ENCODE measurements at regions not wholly inside any gene's neighbourhood (a gene's known extent, or its start where the extent isn't known, plus 50 kb on each side); places are given as distances from the start of the nearest gene placed in this dataset.

DNA sequence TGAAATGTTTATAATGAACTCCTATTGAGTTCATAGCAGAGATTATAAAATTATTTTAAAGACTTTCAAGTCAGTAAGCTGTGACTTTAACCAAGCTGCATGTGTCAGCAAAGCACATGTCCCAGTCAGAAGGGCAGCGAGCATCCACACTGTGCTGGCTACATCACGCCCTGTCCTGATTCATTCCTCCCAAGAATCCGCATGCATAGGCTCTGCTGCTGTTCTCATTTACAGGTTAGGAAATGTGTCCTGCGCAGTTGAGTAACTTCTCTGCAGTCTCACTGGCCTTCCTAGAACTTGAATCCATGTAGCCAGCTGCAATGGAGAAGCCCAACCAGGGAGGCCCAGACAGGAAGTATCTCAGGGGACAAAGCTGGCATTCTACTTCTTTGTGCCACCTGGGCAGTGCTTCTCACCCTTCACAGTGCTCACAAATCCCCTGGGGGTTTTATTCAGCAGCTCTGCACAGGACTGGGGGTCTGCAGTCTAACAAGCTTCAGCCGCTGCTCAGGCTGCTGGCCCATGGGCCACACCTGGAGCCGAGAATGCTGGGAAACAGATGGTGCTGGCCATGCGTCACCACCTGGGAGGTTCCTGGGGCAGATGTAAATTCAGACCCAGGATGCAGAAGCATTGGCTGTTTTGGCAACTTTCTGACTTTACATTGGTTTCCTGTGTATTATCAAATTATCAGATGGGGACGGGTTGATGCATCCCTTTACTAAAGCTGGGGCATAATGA lies 192.8 kb upstream of the GDF10 start:
- no peak for DNase-seq

DNA sequence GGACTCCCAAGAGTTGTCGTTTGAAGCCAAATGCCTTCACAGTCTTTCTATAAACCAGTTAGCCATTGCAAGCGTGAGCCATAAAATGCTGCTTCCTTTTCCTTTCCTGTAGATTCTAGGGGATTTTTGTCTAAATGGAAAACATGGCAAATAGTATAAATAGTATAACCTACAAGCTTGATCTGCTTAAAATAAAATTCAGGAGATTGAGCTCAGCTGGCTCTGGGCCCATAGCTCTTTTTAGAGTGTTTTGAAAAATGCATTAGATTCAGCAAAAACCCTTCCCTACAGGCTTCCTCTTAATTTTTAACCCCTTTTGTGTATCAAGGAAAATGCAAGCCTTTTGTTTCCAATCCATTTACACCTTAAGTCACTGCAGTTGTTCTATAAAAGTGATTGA lies 190.1 kb upstream of the GDF10 start:
- no peak for DNase-seq

DNA sequence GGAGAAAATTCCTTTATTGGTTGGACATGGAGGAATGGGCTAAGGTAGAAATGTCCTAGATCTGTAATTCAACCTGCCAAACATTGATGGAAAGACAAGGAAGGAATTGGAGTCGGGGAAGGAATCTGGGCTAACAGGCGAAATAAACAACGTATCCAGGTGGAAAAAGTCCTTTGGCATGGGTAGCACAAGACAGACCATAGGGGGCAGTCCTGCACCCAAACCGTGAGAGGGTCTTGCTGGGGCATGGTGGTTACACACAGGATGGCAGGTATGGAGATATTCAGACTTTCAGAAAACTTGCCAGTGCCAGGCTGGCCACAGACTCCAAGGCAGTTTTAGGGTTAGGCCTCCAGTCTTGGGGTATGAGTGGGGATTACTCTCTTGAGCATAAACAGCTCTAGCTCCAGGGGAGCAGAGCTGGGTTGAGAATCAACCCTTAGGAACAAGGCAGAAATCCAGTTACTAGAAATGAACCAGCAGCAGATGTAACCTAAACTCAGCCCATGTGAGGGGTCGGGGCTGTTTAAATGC lies 188.6 kb upstream of the GDF10 start:
- DNase-seq = no peak

DNA sequence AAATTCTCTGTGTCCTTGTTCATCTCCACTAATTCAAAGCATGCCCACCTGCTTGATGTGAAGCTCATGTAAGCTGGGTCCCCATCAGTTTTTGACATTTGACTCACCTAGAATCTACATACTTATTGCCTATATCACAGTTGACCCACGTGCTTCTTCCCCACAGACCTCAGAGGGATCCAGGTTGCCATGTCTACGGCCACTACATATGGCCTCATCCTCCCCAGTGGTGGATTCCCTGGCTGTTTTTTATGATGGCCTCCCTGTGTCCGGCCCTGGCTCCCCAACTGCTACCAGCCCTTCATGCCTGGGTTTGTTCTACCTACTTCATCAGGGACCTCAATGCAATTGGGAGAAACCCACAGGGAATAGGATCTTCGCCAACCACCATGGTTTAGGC lies 187.4 kb upstream of the GDF10 start:
- DNase-seq = no peak

DNA sequence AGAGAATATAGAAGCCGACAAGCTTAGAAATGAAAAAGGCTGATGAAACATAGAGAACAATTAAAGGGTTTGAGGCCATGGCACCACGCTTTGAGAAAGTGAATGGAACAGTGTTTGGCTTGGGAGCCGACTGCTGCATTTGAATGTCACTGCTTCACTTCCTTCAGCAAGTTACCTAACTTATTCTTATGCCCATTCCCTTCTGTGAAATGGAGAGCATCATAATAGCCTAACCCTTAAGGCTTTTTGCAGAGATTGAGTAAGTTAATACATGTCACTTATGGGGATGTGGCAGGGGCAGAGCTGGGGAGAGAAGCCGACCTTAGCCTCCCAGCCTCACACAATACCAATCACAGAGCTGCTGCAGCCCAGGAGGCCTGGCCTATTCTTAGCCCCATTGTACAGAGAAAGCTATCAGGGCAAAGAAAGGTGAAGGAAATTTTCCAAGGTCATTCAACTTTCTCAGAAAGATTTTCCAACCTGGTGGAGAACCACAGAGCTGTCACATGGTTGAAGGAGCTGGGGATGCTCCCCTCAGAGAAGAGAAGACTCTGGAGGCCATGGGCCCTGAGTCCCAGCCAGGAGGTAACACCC lies 186.0 kb upstream of the GDF10 start:
- DNase-seq = no peak

DNA sequence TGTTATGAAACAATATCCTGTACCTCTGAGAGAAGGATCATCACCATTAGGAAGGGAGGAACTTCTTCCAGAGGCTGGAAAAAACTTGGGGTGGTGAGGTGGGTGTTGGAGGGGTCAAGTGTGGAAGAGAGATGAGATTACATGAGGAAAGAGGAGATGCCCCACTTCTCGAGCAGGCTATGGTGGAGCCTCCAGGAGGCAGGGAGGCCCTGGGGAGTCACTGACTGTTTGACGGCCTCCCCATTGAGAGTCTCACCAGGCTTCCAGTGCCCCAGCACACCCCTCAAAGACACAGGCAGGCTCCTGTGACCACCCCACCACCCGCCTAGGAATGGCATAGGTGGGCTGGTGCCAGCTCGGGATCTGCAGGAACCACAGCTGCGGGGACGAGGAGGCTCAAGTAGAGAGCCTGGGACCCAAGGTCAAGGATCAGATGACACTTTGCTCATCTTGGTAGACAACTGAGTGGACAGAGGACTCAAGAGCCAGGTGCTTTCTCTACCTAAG lies 185.3 kb upstream of the GDF10 start:
- DNase-seq = no peak

DNA sequence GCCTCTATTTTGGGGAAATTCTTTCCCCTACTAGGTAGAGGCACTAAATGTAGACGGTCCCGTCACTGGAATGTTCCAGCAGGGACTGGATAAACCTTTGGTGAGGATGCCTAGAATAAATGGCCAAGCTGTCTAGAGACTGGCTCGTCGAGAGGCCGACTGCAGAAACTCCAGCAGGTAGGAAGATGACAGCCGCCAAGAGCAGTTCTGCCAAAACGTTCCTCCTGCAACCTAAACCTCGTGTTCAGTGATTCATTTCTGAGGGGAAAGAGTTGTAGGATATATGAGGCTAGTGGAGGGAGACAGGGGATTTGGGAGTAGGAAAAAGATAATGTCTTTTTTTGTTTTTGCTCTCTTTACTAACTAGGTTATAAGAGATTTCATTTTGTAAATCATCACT lies 184.7 kb upstream of the GDF10 start:
- no peak for DNase-seq

DNA sequence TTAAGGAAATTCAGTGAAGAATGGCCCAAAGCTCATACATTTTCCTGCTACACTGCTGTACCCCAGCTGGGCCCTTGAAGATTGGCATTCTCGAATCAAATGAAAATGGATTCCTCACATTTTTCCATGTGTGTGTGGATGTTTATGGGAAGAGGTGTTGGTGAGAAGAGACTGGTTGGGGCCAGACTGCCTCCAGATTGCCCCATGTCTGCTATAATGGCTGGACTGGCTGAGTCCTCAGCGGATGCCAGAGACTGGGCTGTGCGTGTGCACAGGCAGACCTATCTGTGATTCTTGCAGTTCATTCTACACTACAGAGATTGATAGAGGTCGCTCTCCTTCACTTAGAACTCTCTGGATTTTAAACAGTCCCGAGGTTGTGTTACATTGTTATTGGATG lies 183.6 kb upstream of the GDF10 start:
- no peak for DNase-seq

DNA sequence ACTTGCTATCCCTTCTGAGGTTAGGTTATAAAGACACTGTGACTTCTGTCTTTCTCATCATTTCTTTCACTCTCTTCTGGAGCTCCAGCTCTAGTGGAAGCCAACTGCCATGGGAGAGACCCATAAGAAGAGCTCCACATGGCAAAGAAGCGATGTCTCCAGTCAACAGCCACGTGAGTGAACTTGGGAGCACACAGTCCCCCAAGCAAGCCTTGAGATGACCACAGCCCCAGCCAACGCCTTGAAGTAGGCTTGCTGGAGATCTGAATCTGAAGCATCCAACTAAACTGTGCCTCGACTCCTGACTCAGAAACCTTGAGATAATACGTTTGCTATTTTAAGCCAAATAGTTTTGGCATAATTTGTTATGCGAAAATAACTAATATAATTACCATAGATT lies 181.7 kb upstream of the GDF10 start:
- DNase-seq = no peak

DNA sequence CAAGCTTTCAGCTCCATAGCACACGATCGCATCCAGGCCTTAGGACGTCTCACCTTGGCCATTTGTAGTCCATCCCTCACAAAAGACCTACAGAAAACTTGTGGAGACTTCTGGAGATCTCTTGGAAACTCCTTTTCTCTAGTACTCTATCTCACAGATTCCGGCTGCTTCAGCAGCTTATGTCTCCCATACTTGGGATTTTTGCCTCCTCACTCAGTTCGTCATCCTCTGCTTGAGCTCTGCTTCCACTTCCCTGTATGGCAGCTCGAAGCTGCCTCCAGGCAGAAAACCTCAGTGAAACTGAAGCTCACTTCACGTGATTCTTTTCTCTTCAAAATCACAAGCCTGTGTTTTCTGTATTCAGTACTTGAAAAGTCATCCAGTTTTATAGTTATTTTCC lies 178.7 kb upstream of the GDF10 start:
- no peak for DNase-seq

DNA sequence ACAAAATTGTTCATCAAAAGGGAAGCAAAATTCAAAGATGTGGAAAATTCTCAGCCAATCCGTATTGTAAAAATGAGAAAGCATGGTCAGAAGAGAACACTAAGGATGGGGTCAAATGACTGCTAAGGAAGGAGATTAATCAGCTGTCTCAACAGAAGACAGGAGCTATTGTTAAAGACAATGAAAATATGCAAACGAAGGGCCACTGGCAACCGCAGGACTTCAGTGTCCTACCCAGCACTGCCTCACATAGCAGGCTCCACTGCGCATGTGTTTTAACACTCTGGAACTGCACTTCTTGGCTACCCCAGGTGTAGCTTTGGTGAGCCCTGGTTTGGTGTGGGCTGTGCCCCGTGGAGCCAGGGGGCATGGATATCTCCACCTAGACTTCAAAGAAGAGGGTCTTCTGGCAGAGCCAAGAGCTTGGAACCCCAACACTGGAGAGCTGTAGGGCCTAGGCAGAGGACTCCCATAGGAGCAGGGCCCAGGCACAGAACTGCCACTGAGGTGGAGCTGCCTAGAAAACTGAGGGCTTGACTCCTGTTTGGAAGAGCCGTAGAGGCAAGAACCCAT lies 176.2 kb upstream of the GDF10 start:
- DNase-seq = no peak

DNA sequence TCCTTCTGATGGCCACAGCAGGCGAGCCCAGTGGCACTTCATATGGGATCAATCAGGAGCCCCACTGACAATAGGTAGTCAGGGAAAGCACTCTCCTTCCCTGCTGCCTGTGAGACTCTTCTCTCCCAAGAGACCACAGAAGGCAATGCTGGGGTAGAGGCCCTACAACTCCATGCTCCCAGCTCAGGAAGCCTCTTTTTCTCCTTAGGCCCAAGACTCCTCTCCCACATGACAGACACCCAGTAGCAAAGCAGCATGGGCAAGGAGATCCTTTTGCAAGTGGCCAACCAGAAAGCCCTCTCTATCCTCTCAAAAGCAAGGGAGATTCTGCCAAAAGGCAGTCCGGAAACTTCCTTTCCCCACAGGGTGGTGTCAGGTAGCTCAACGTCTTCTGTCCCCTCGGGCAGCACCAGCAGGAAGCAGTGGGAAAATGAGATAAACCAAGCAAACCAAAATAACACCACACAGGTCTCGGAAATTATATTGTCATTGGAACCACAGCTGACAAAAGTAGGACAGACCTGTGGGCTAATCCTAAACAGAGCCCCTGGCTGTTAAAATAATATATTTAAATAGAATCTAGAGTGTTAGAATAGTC lies 172.7 kb upstream of the GDF10 start:
- no peak for DNase-seq

DNA sequence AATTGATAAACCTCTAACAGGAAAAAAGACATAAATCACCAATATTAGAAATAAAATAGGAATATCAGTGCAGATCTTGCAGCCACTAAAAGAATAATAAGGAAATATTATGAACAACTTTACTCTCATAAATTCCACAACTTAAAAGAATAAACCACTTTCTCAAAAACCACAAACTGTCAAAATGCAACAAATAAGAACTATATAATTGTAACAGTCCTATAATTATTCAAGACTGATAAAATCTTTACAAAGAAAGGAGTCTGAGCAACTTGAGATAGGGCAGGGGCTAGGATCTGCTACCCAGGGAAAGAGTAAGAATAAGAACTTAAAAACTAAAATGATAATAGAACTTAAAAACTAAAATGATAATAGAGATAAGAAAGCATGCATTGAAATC lies 169.5 kb upstream of the GDF10 start:
- DNase-seq = no peak

DNA sequence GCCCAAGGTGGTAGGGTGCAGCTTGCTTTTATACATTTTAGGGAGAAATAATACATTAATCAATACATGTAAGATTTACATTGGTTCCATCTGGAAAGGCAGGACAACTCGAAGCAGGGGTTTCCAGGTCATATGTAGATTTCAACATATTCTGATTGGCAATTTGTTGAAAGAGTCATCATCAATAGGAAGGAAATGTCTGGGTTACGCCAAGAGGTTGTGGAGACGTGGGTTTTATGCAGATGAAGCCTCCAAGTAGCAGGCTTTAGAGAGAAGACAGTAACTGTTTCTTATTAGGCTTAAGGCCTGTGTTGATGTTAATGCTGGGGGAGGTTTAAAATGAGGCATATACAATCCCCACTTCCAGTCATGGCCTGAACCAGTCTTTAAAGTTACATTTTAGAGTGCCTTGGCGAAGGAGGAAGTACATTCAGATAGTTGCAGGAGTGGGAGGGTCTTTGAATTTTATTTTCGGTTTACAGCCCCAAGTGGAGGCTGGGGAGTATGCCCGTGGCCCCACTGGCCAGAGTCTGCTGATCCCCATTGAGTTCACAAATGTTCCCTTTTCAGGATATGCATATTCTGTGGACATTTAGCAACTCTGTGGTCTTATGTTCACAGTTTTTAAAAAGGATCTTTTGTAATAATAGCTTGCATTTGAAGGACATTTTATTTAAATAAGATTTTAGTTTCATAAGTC lies 166.0 kb upstream of the GDF10 start:
- DNase-seq = no peak

DNA sequence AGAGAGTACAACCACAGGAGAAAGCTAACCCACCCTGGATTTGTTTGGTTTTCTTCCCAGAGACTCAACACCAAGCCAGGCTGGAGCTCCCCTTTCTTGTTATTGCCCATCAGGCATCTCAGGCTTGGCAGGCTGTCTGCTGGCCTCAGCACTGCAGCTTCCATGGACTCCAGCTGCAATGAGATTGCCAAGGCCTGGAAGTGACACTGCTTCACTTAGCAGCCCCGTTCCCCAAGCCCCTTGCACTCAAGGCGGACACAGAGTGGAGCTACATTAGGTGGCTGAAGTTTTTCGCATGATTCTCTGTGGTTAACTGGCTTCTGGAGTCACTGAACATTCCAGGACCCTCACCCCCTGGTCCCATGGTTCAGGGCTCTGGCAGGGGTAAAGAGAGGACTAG lies 163.1 kb upstream of the GDF10 start:
- DNase-seq = no peak

DNA sequence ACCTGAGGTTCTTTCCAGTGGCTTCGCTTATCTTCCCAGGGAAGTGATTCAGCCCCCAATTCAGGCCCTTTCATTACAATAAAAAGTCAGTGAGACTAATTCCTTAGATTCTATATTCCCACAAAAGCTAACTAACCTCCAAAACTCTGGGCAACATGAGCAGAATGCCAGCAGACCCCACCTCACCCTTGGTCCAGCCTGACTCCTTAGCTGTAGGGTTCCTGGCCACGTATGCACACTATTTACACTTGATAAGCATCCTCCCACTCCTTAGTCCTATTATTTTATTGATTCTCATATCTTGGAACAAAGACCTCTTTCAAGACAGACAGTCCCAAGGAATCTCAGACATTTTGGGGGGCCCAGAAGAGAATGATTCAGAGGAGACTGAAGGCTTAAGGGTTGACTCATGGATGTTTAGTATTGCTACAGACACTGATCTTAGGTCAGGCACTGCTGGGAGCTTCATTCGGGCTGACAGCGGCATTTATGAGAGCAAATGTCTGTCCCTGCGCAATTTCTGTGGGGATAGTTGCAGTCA lies 162.6 kb upstream of the GDF10 start:
- no peak for DNase-seq

DNA sequence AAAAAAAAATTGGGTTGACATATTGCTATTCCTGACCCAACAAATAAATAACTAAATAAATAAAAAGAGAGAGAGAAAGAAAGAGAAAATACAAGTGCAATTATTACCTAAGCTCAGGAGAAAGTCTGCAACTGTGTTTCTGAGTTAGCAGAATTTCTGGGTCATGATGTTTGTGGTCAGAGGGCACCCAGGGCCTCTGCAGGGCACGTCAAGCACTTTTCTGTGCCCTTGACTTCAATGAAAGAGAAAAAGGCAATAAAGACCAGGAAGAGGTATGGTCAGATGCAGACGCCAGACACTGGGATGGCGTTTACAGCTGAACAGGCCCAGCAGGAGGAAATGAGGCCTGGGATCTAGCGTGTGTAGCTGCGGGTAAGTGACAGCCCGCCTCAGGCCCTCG lies 160.9 kb upstream of the GDF10 start:
- DNase-seq = no peak

DNA sequence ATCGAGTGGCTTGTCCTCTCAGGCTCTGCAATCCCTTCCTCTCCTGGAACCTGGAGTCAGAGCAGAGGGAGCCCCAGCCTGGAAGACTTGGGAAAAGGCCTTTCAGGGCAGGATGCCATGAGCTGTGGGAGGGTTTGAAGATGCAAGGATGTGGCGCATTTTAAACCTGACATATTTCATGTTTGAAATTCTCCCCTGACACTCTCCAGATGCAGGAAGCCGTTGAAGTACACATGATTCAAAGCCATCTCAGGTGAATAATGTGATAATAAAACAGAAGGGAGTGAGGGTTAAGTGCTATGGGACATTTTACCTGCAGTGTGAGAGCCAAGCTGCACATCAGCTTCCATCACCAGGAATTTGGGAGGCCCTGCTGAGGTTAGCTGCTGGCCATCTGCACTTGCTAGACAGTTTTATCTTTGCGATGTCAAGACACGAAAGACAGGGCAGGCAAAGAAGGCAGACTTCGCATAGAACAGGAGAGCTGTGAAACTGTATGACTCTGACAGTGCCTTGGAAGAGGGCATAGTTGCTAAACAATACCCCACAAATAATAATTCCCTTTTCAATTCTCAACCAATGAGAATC lies 159.1 kb upstream of the GDF10 start:
- DNase-seq = no peak

DNA sequence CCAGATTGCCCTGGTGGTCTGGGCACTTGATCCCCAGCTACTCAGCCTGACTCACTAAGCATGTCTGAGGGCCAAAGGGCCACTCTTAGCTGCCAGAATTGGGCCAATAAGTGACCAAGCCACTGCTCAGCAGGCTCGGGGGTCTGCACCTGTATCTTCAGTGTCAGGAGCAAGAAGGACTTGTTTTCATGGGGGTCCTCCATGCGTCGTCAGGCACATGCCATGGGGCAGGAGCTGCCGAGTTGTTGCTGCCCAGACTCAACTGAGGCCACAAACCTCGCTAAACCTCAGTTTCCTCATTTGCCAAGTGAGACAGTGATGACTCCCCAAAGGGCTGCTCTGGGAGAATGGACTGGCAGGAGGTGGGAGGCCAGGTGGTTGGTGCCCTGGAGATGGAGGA lies 158.6 kb upstream of the GDF10 start:
- DNase-seq = no peak

DNA sequence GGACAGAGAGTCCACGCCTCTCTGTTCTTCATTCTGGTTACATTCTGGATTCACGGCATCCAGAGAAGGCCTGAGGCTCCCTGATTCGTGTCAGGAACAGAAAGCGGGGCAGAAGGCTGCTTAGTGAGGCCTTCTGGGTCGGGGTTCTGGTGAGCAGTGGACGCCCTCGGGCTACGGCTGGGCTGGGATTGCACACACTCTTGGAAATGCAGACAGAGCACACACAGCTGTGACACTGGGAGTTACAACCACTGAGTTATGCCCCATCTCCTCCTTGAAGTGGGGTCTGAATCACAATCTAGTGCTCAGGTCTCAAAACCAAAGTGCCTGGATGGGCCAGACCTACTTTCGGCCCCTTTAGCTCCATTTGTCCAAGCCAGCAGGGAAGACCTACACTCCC lies 156.9 kb upstream of the GDF10 start:
- no peak for DNase-seq

DNA sequence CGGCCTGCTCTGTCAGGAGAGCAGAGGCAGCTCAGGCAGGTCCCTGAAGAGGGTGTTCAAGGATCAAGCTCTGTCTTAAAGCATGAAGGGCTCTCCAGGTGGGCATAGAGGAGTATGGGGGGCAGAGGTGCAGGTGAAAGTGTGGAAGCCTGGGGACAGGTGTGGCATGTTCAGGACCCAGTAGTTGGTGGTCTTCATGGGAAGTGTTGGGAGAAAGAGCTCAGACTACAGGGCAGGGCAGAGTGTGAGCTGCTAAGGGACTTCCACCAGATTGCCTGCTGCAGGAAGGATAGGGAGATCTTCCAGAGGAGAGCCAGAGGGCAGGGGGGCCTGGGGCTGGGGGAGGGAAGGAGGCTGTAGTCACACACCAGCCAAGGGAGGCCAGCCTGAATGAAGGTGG lies 156.5 kb upstream of the GDF10 start:
- DNase-seq = no peak

DNA sequence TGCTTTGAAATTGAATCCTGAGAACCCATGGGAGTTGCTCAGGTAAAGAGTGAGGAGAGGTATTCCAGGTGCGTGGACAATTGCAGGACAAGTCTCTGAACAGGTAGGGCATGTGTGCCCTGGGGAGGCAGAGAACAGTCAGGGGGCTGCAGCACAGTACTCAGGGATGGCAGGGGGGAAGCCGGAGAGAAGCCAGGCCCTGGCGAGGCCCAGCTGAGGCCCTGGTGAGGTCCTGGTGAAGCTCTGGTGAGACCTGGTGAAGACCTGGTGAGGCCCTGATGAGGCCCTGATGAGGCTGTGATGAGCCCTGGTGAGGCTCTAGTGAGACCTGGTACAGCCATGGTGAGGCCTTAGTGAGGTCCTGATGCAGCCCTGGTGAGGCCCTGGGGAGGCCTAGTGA lies 155.5 kb upstream of the GDF10 start:
- DNase-seq = no peak

Measured in central memory CD4-positive, alpha-beta T cell (primary cell).